Fibroblast of lung (primary cell): ENCODE measurements at regions not wholly inside any gene's neighbourhood (a gene's known extent, or its start where the extent isn't known, plus 50 kb on each side); places are given as distances from the start of the nearest gene placed in this dataset.

ENCODE experiments used
- CTCF ChIP-seq, 2 donors: IDR thresholded peaks in 1 of 2; conservative IDR thresholded peaks in 1 of 2; 1 replicate in 1 of 2; 2 replicates in 1 of 2; pipeline ENCODE4 v1.5.1; 2011 to 2012; ENCODE audit warnings: low read length in 2 of 2, control low read depth in 1 of 2, inconsistent platforms in 1 of 2, low read depth in 1 of 2, mild to moderate bottlenecking in 1 of 2
- EZH2 ChIP-seq: IDR thresholded peaks from 2 replicates; pipeline ENCODE4 v1.5.1; 2012; ENCODE audit warnings: low read length, control low read depth, mild to moderate bottlenecking; ENCODE audit errors: missing control alignments

- TF ChIP-seq CTCF (conservative IDR thresholded peaks at IDR 0.05 in 1 of 2, IDR thresholded peaks at IDR 0.05 in 1 of 2; ENCODE audit: low read depth in 1 of 2, low read length in 2 of 2) (no peak), EZH2 (no peak)
These were observed 105.1 kb downstream of the GATA3 start for GRCh38 chr10:8159341-8160165.
